GM18858 (cell line): ENCODE measurements at regions not wholly inside any gene's neighbourhood (a gene's known extent, or its start where the extent isn't known, plus 50 kb on each side); places are given as distances from the start of the nearest gene placed in this dataset.
"Not testable (repeated sequence)": the region's sequence is repeated elsewhere in the genome, so short reads cannot be mapped to it uniquely, and the experiment has no call there.

ENCODE experiments used
- ATAC-seq: cut with Tn5 transposase; IDR thresholded peaks from one replicate; pipeline ENCODE4 v1.9.1; 2021; ENCODE audit not compliant: unreplicated experiment

- ATAC-seq: not testable (repeated sequence)
These were observed 199.1 kb downstream of the GJA1 start for GRCh38 chr6:121634586-121634985.

GRCh38 chr6:121635355-121635754, 199.9 kb downstream of the GJA1 start:
- ATAC-seq: no peak

- not testable (repeated sequence) for ATAC-seq
These were observed 200.8 kb downstream of the GJA1 start for GRCh38 chr6:121636217-121636616.

DNA sequence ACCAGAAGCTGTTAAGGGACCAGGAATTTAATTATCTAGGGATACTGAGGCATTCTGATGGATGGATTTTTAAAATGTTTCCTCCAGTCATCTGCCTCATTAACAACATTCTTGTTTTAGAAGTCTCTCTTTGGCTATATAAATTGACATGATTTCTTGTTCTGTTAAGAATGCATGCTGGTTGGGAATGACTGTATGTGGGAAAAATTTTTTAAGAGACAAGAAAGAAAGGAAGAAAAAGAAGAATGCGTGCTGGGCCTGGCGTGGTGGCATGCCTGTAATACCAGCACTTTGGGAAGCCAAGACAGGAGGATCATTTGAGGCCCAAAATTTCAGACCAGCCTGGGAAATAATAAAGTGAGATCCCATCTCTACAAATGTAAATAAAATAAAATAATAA, 203.6 kb downstream of the GJA1 start:
- no peak for ATAC-seq

- ATAC-seq: no peak
These were observed 205.7 kb downstream of the GJA1 start for GRCh38 chr6:121641158-121641557.

DNA sequence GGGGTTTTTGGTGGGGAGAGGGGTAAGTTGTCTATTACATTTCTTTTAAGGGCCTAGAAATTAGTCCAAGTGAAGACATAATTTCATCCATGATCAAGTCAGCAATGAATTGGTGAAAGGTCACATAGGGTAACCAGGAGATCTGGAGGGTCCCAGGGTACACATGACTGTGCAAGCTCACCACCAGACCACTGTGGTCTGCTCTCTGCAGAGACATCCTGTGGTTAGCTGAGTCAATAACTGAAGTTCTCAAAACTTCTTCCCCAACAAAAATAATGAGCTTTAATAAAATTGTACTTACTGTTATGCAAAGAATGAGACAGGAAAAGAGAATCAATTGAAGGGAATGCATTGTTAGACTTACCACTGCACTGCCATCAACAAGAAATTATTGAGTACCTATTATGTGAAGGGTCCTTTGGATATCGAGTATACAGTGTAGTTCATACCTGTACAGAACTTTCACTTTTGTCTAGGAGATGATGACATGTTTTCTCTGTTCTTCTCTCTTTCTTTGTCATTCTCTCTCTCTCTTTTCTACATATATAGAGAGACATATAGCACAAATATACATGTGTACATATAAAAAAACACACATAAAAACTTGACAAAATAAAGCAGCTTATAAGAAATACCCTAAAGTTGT, 209.8 kb downstream of the GJA1 start:
- ATAC-seq: no peak

DNA sequence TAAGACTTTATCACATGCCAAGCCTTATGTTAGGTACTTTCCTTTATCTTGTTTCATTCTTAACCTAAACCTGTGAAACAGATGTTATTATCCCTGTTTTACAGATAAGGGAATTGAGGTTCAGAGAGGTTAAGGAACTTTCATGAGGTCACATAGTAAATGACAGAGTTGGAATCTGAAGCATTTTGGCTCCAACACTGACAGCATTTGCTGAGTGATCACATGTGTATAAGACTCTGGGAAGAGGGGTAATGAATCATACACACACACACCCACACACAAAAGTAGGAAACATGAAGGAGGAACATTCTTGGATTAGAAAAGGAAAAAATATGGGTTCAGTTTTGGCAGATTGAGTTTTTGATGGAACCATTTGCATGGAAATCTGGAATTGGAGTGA, 212.5 kb downstream of the GJA1 start:
- no peak for ATAC-seq

- no peak for ATAC-seq
These were observed 214.5 kb downstream of the GJA1 start for GRCh38 chr6:121649951-121650350.

GRCh38 chr6:121651420-121651819, 216.0 kb downstream of the GJA1 start:
- no peak for ATAC-seq

- ATAC-seq: no peak
These were observed 216.8 kb downstream of the GJA1 start for GRCh38 chr6:121652223-121652622.

DNA sequence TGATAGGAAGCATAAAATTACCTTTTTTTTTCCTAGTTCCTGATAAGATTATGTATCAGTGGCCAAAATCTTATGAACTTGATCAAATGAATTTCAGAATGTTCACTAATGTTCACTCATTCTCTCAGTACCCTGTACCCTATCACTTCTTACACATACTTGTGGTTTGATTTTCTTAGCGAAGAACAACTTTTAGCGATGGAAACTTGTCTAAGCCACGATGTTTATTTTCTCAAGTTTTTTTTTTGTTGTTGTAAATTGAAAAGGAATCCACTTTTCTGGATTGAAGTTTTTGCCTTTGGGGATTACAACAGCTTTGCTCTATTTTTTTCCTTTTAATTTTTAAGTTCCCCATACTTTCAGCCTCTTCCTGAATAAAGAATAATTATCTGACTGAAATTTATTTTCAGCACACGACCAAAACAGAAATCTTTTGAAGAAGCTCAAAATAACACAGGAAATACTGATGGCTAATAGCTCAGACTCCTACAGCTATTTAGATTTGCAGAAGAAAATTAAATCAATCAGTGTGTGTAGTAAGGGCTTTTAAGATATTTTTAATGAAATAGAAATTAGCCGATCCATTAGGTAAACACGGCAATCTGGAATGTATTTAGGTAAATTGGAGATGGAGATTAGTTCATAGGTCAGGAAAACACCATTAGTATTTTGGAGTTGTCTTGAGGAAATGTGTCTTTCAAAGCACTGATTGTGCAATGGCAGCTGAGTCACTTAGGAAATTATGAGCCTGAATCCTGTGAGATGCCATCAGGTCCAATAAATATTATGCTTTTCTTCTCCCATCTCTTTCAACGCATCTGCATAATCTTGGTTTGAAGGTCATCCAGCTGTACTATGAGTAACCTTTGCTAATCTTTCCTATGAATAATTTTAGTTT, 217.5 kb downstream of the GJA1 start:
- no peak for ATAC-seq

DNA sequence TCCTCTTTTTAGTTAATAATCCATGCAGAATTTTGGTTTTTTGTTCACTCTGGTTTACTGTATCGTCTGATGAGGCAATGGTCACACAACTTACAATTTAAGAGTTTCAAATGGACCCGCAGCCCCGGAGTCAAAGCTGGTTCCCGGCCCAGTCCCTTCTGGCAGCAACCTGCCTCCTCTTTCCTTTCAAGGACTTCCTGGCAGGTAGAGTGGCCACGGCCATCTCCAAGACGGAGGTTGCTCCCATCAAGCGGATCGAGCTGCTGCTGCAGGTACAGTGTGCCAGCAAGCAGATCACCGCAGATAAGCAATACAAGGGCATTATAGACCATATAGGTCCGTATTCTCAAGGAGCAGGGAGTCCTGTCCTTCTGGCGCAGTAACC, 218.2 kb downstream of the GJA1 start:
- no peak for ATAC-seq

DNA sequence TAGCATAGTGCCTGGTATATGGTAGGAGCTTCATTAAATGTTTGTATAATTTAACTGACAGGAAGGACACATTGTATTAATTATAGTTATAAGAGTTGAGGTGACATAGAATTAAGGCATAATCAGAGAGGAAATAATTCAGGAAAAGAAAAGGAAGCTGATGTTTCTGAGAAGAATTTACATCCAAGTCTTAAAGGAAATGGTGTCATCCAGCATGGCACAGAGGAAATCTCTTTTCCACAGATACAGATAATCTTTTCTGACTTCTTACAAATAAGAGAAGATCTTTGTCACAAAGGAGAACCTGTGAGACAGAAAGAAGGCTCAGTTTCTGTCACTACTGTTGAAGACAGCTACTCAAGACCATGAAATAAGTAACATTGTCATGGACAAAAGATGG, 222.5 kb downstream of the GJA1 start:
- no peak for ATAC-seq

DNA sequence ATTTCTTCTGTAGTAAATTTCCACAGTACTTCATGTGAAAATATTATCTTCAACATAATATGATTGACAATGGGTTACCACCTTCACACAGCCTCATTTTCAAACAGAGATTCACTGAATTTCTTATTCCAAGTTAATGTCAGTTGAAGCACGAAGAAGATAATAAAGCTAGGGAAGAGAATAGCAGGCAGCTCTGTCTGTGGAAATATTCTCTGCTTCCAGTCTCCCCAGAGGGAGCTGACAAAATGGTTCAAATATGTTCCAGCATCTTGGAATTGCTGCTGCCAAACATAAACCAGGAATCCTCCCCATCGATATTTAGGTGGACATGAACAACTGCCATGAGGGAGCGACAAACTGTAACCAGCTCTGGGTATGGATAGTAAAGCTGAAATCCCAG, 224.8 kb downstream of the GJA1 start:
- no peak for ATAC-seq

GRCh38 chr6:121663292-121663810, 227.9 kb downstream of the GJA1 start:
- no peak for ATAC-seq

- no peak for ATAC-seq
These were observed 228.7 kb downstream of the GJA1 start for GRCh38 chr6:121664158-121664557.

GRCh38 chr6:121666814-121667213, 231.4 kb downstream of the GJA1 start:
- no peak for ATAC-seq

GRCh38 chr6:121668259-121668658, 232.8 kb downstream of the GJA1 start:
- ATAC-seq: no peak

- ATAC-seq: no peak
These were observed 235.1 kb downstream of the GJA1 start for GRCh38 chr6:121670511-121670910.

DNA sequence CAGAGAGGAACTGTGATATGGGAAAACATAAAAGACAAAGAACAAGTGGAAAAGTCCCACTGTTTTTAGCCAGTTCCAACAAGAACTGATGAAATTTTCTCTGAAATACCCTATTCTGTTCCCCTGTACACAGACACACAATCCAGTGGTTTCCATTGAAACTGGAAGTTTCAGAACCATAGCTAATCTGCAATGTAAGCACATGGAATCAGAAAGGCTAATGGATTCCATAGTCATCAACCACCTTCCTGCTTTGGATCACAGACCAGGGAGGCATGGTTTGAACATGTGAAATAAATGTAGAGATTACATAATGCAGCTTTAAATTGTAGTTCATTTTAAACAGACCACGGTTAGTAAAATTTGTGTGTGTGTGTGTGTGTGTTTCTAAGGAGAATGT, 242.1 kb downstream of the GJA1 start:
- ATAC-seq: no peak

DNA sequence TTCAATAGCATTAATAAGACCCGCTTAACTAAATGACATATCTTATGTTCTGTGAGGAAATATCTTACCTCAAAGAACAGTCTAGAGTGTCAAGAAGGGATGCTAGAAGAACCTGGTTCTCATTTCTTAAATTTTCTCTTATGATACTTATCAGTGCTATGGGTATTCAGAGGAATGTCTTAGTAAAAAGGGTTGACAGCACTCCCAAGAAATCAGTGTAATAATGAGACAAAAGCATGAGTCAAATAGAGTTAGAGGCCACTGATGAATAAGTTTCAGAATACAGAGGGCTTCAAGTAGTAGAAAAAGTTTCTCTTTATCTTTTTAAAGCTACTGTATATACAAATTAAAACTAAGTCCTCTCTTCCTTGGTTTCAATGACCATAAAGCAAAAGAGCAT, 242.8 kb downstream of the GJA1 start:
- ATAC-seq: no peak

GRCh38 chr6:121680058-121680457, 244.6 kb downstream of the GJA1 start:
- ATAC-seq: no peak
